WTC11 (cell line): ENCODE measurements at regions not wholly inside any gene's neighbourhood (a gene's known extent, or its start where the extent isn't known, plus 50 kb on each side); places are given as distances from the start of the nearest gene placed in this dataset.

Source experiments
- ATAC-seq: fragments of 200-7000 bp; cut with Tn5 transposase; 2 replicates; pipeline ENCODE4 v1.10.0; 2021; ENCODE audit warnings: mild to moderate bottlenecking, moderate library complexity
- CTCF ChIA-PET: fragments of 300-600 bp; sonication (Branson Sonifier 250); formaldehyde crosslinking; loops from one replicate; lab custom pipeline; 2021; ENCODE audit warnings: antibody characterized with exemption; lab: Charles Lee
- POLR2A ChIA-PET: fragments of 350-600 bp; sonication (Branson Sonifier 250); formaldehyde crosslinking; loops from one replicate; lab custom pipeline; 2021; ENCODE audit warnings: antibody characterized with exemption; lab: Charles Lee
- DNase-seq: peaks from one replicate; pipeline ENCODE4 v3.0.0; 2021; ENCODE audit warnings: low spot score
- H3K27ac Mint-ChIP-seq: 2 replicates; pipeline ENCODE4 v1.8.0; 2021; ENCODE audit warnings: mixed read lengths
- H3K27me3 Mint-ChIP-seq: 2 replicates; pipeline ENCODE4 v1.8.0; 2021; ENCODE audit warnings: low read depth, mild to moderate bottlenecking, moderate library complexity, mixed read lengths
- H3K36me3 Mint-ChIP-seq: 2 replicates; pipeline ENCODE4 v1.8.0; 2021; ENCODE audit warnings: mixed read lengths
- H3K4me1 Mint-ChIP-seq: 2 replicates; pipeline ENCODE4 v1.8.0; 2022; ENCODE audit warnings: mixed read lengths
- H3K4me3 Mint-ChIP-seq: 2 replicates; pipeline ENCODE4 v1.8.0; 2021; ENCODE audit warnings: mild to moderate bottlenecking, moderate library complexity, mixed read lengths
- H3K9me3 Mint-ChIP-seq: 2 replicates; pipeline ENCODE4 v1.8.0; 2021; ENCODE audit warnings: mixed read lengths
- ARID4B ChIP-seq: sonication (generic); formaldehyde crosslinking; IDR thresholded peaks from 2 replicates; pipeline ENCODE4 v1.8.0; 2023; ENCODE audit warnings: missing genetic modification reagents, mild to moderate bottlenecking, borderline replicate concordance
- ATF6 ChIP-seq: sonication (generic); formaldehyde crosslinking; IDR thresholded peaks from 2 replicates; pipeline ENCODE4 v1.8.1; 2023; ENCODE audit warnings: mild to moderate bottlenecking, missing genetic modification reagents
- CBFB ChIP-seq: sonication (generic); formaldehyde crosslinking; IDR thresholded peaks from 2 replicates; pipeline ENCODE4 v1.8.1; 2022; ENCODE audit warnings: mild to moderate bottlenecking, low read depth, missing genetic modification reagents
- CDX4 ChIP-seq: fragments of 250-450 bp; sonication (Bioruptor Pico); IDR thresholded peaks from 2 replicates; pipeline ENCODE4 v1.9.0; 2021; ENCODE audit warnings: moderate library complexity, mild to moderate bottlenecking, inconsistent platforms, borderline replicate concordance
- CREM ChIP-seq: sonication (generic); formaldehyde crosslinking; IDR thresholded peaks from 2 replicates; pipeline ENCODE4 v1.8.1; 2022; ENCODE audit warnings: mild to moderate bottlenecking, missing genetic modification reagents, moderate library complexity
- E2F1 ChIP-seq: sonication (generic); formaldehyde crosslinking; IDR thresholded peaks from 2 replicates; pipeline ENCODE4 v1.8.0; 2022; ENCODE audit warnings: mild to moderate bottlenecking, missing genetic modification reagents
- E2F5 ChIP-seq: sonication (generic); formaldehyde crosslinking; IDR thresholded peaks from 2 replicates; pipeline ENCODE4 v1.8.1; 2022; ENCODE audit warnings: mild to moderate bottlenecking, moderate library complexity, missing genetic modification reagents
- GABPB1 ChIP-seq: sonication (generic); formaldehyde crosslinking; IDR thresholded peaks from 2 replicates; pipeline ENCODE4 v1.8.1; 2023; ENCODE audit warnings: mild to moderate bottlenecking, missing genetic modification reagents
- NR2C2 ChIP-seq: sonication (generic); formaldehyde crosslinking; IDR thresholded peaks from 2 replicates; pipeline ENCODE4 v1.8.0; 2022; ENCODE audit warnings: mild to moderate bottlenecking, missing genetic modification reagents
- NR3C1 ChIP-seq: sonication (generic); formaldehyde crosslinking; conservative IDR thresholded peaks from 2 replicates; pipeline ENCODE4 v1.8.1; 2023; ENCODE audit warnings: low read depth, mild to moderate bottlenecking, missing genetic modification reagents
- OVOL2 ChIP-seq: fragments of 250-450 bp; sonication (Bioruptor Pico); IDR thresholded peaks from 2 replicates; pipeline ENCODE4 v1.9.0; 2021; ENCODE audit warnings: mild to moderate bottlenecking, borderline replicate concordance
- SMAD3 ChIP-seq: sonication (generic); formaldehyde crosslinking; IDR thresholded peaks from 2 replicates; pipeline ENCODE4 v1.8.0; 2022; ENCODE audit warnings: missing genetic modification reagents, mild to moderate bottlenecking, borderline replicate concordance
- STAT6 ChIP-seq: sonication (generic); formaldehyde crosslinking; conservative IDR thresholded peaks from 2 replicates; pipeline ENCODE4 v1.8.1; 2023; ENCODE audit warnings: mild to moderate bottlenecking, low read depth, missing genetic modification reagents, moderate library complexity
- ZBTB43 ChIP-seq: sonication (generic); formaldehyde crosslinking; IDR thresholded peaks from 2 replicates; pipeline ENCODE4 v1.8.1; 2023; ENCODE audit warnings: mild to moderate bottlenecking, missing genetic modification reagents
- ZSCAN18 ChIP-seq: fragments of 250-450 bp; sonication (Bioruptor Pico); IDR thresholded peaks from 2 replicates; pipeline ENCODE4 v2.1.2; 2022; ENCODE audit warnings: mild to moderate bottlenecking, moderate library complexity

- TF ChIP-seq CREM (CRISPR knock-in tag) (no peak), GABPB1 (CRISPR knock-in tag) (no peak), ZBTB43 (CRISPR knock-in tag) (no peak), OVOL2 (no peak)
Observed at GRCh38 chr1:166700696-166701095, 138.6 kb upstream of the POGK start (continued).

- H3K4me1 Mint-ChIP-seq, result peaks cover 3% of the 10 kb centered on the region; the same call in 1 of the 2 replicates
- CTCF ChIA-PET, result interaction anchor here (1.5 kb wide), 2 partner anchors 25 to 223 kb away, joined by 3 to 4 read pairs; no protein-coding TSS in a partner anchor
- ATAC-seq, result no peak
- no peak overlapping the region for H3K27ac Mint-ChIP-seq
- DNase-seq, result no peak
- TF ChIP-seq SMAD3 (CRISPR knock-in tag) (no peak), E2F5 (CRISPR knock-in tag) (no peak), ATF6 (CRISPR knock-in tag) (no peak), NR2C2 (CRISPR knock-in tag) (no peak), STAT6 (CRISPR knock-in tag) (no peak), ARID4B (CRISPR knock-in tag) (no peak), NR3C1 (no peak)
- TF ChIP-seq, all 79 proteins: peak for 0
- Mint-ChIP-seq H3K9me3 (no peaks in the 10 kb centered on the region), H3K4me3 (no peak overlapping the region), H3K36me3 (no peaks in the 10 kb centered on the region), H3K27me3 (no peaks in the 10 kb centered on the region)
- POLR2A ChIA-PET, result no interaction called here
Observed at GRCh38 chr1:166701603-166702100, 137.6 kb upstream of the POGK start.

GRCh38 chr1:166703141-166703540 is 136.1 kb upstream of the POGK start:
- ATAC-seq (no peak), DNase-seq (no peak)
- CTCF ChIA-PET, result interaction anchor here (1.5 kb wide), 1 partner anchor 224 kb away, joined by 3 read pairs; no protein-coding TSS in a partner anchor
- Mint-ChIP-seq H3K36me3 (no peaks in the 10 kb centered on the region), H3K9me3 (no peaks in the 10 kb centered on the region), H3K4me1 (peaks cover 3% of the 10 kb centered on the region; the same call in 1 of the 2 replicates), H3K4me3 (no peak overlapping the region), H3K27me3 (no peaks in the 10 kb centered on the region), H3K27ac (no peak overlapping the region)
- no peak for TF ChIP-seq ZSCAN18
- TF ChIP-seq CBFB (CRISPR knock-in tag), result no peak
- TF ChIP-seq CDX4 (CRISPR knock-in tag), result no peak
- no peak for TF ChIP-seq E2F1 (CRISPR knock-in tag)
- POLR2A ChIA-PET, result no interaction called here
